SK-N-SH treated with all-trans-retinoic acid at 6 μM for 48 hours (cell line): ENCODE measurements at regions not wholly inside any gene's neighbourhood (a gene's known extent, or its start where the extent isn't known, plus 50 kb on each side); places are given as distances from the start of the nearest gene placed in this dataset.

ENCODE experiments used
- ATAC-seq: fragments of 200-7000 bp; cut with Tn5 transposase; 3 replicates; pipeline ENCODE4 v1.9.1; 2020; ENCODE audit warnings: mild to moderate bottlenecking, moderate library complexity
- ARNTL ChIP-seq: fragments of 450-650 bp; formaldehyde crosslinking; IDR thresholded peaks from 2 replicates; pipeline ENCODE4 v1.5.0; 2020; ENCODE audit warnings: low read depth, mild to moderate bottlenecking, moderate library complexity, borderline replicate concordance
- BACH2 ChIP-seq: fragments of 250-450 bp; sonication (Bioruptor Pico); IDR thresholded peaks from 2 replicates; pipeline ENCODE4 v1.9.0; 2021; ENCODE audit warnings: mild to moderate bottlenecking, borderline replicate concordance
- CSDC2 ChIP-seq: fragments of 250-450 bp; sonication (Bioruptor Pico); IDR thresholded peaks from 2 replicates; pipeline ENCODE4 v1.5.0; 2020; ENCODE audit warnings: mild to moderate bottlenecking, moderate library complexity
- ESRRG ChIP-seq: fragments of 250-450 bp; sonication (Bioruptor Pico); IDR thresholded peaks from 2 replicates; pipeline ENCODE4 v1.6.1; 2021; ENCODE audit warnings: mild to moderate bottlenecking
- GLIS3 ChIP-seq: fragments of 250-450 bp; sonication (Bioruptor Pico); IDR thresholded peaks from 2 replicates; pipeline ENCODE4 v1.5.0; 2020; ENCODE audit warnings: mild to moderate bottlenecking, moderate library complexity
- ISL1 ChIP-seq: fragments of 250-450 bp; sonication (Bioruptor Pico); IDR thresholded peaks from 2 replicates; pipeline ENCODE4 v2.1.2; 2022; ENCODE audit warnings: mild to moderate bottlenecking, moderate library complexity
- PPARA ChIP-seq: fragments of 250-450 bp; sonication (Bioruptor Pico); IDR thresholded peaks from 2 replicates; pipeline ENCODE4 v1.5.0; 2020; ENCODE audit warnings: mild to moderate bottlenecking, borderline replicate concordance
- RARB ChIP-seq: fragments of 250-450 bp; sonication (Bioruptor Pico); IDR thresholded peaks from 2 replicates; pipeline ENCODE4 v1.8.0; 2021; ENCODE audit warnings: mild to moderate bottlenecking, moderate library complexity
- SNAI2 ChIP-seq: fragments of 250-450 bp; sonication (Bioruptor Pico); IDR thresholded peaks from 2 replicates; pipeline ENCODE4 v1.5.0; 2020; ENCODE audit warnings: mild to moderate bottlenecking, moderate library complexity
- TCF4 ChIP-seq: fragments of 250-450 bp; sonication (Bioruptor Pico); IDR thresholded peaks from 2 replicates; pipeline ENCODE4 v1.8.0; 2021; ENCODE audit warnings: mild to moderate bottlenecking, moderate library complexity, borderline replicate concordance
- TOX ChIP-seq: fragments of 250-450 bp; sonication (Bioruptor Pico); IDR thresholded peaks from 2 replicates; pipeline ENCODE4 v1.8.0; 2021; ENCODE audit warnings: mild to moderate bottlenecking, moderate library complexity, borderline replicate concordance
- ZC3H10 ChIP-seq: fragments of 250-450 bp; sonication (Bioruptor Pico); IDR thresholded peaks from 2 replicates; pipeline ENCODE4 v1.5.1; 2021; ENCODE audit warnings: mild to moderate bottlenecking, moderate library complexity
- ZFP3 ChIP-seq: fragments of 250-450 bp; sonication (Bioruptor Pico); IDR thresholded peaks from 2 replicates; pipeline ENCODE4 v1.5.0; 2020; ENCODE audit warnings: mild to moderate bottlenecking, moderate library complexity
- ZFP30 ChIP-seq: fragments of 450-650 bp; formaldehyde crosslinking; IDR thresholded peaks from 2 replicates; pipeline ENCODE4 v1.5.0; 2022; ENCODE audit warnings: mild to moderate bottlenecking, moderate library complexity
- ZNF565 ChIP-seq: fragments of 450-650 bp; formaldehyde crosslinking; conservative IDR thresholded peaks from 2 replicates; pipeline ENCODE4 v1.5.0; 2020; ENCODE audit warnings: low read depth, mild to moderate bottlenecking, moderate library complexity
- ZNF70 ChIP-seq: fragments of 450-650 bp; formaldehyde crosslinking; IDR thresholded peaks from 2 replicates; pipeline ENCODE4 v1.5.0; 2020; ENCODE audit warnings: mild to moderate bottlenecking, moderate library complexity
- ZNF8 ChIP-seq: fragments of 450-650 bp; formaldehyde crosslinking; IDR thresholded peaks from 2 replicates; pipeline ENCODE4 v1.5.0; 2020; ENCODE audit warnings: mild to moderate bottlenecking, moderate library complexity
- TF ChIP-seq, protein P1 (sequence below): fragments of 250-450 bp; sonication (Bioruptor Pico); IDR thresholded peaks from 2 replicates; pipeline ENCODE4 v1.8.0; 2020; ENCODE audit warnings: mild to moderate bottlenecking, moderate library complexity, borderline replicate concordance
- TF ChIP-seq, protein P2 (sequence below): fragments of 250-450 bp; sonication (Bioruptor Pico); IDR thresholded peaks from 2 replicates; pipeline ENCODE4 v1.5.1; 2021; ENCODE audit warnings: mild to moderate bottlenecking, moderate library complexity
- TF ChIP-seq, protein P3 (sequence below): fragments of 250-450 bp; sonication (Bioruptor Pico); IDR thresholded peaks from 2 replicates; pipeline ENCODE4 v1.5.1; 2020; ENCODE audit warnings: low read depth, mild to moderate bottlenecking, moderate library complexity
- TF ChIP-seq, protein P4 (sequence below): fragments of 250-450 bp; sonication (Bioruptor Pico); IDR thresholded peaks from 2 replicates; pipeline ENCODE4 v1.8.0; 2021; ENCODE audit warnings: low read depth, mild to moderate bottlenecking, moderate library complexity, borderline replicate concordance
- TF ChIP-seq, protein P5 (sequence below): fragments of 250-450 bp; sonication (Bioruptor Pico); IDR thresholded peaks from 2 replicates; pipeline ENCODE4 v1.5.0; 2020; ENCODE audit warnings: mild to moderate bottlenecking, moderate library complexity

DNA sequence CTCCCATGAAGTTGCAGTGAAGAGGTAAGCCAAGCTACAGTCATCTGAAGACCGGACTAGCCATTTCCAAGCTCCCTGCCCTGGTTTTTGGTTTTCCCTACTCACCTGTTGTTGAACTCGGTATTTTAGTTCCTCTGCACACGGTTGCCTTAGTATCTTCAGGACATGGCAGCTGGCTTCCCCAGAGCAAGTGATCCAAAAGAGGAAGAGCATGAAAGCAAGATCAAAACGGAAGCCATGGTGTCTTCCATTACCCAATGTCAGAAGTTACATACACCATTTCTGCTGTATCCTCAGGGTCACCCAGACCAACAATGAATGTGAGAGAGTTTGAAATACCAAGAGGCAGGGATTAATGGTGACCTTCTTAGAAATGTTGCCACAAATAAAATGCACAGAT, 276.6 kb upstream of the CNR1 start:
- no peak for ATAC-seq
- no peak for TF ChIP-seq BACH2 (CRISPR knock-in tag)
- TF ChIP-seq, protein P1, sequence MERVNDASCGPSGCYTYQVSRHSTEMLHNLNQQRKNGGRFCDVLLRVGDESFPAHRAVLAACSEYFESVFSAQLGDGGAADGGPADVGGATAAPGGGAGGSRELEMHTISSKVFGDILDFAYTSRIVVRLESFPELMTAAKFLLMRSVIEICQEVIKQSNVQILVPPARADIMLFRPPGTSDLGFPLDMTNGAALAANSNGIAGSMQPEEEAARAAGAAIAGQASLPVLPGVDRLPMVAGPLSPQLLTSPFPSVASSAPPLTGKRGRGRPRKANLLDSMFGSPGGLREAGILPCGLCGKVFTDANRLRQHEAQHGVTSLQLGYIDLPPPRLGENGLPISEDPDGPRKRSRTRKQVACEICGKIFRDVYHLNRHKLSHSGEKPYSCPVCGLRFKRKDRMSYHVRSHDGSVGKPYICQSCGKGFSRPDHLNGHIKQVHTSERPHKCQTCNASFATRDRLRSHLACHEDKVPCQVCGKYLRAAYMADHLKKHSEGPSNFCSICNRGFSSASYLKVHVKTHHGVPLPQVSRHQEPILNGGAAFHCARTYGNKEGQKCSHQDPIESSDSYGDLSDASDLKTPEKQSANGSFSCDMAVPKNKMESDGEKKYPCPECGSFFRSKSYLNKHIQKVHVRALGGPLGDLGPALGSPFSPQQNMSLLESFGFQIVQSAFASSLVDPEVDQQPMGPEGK = no peak
- TF ChIP-seq RARB = no peak
- TF ChIP-seq PPARA (CRISPR knock-in tag) = no peak
- TF ChIP-seq ZFP3 (CRISPR knock-in tag) = no peak
- TF ChIP-seq SNAI2 (CRISPR knock-in tag) = no peak
- TF ChIP-seq TCF4 (CRISPR knock-in tag) = no peak
- no peak for TF ChIP-seq GLIS3 (CRISPR knock-in tag)
- no peak for TF ChIP-seq ZFP30 (CRISPR knock-in tag)
- TF ChIP-seq, protein P2, sequence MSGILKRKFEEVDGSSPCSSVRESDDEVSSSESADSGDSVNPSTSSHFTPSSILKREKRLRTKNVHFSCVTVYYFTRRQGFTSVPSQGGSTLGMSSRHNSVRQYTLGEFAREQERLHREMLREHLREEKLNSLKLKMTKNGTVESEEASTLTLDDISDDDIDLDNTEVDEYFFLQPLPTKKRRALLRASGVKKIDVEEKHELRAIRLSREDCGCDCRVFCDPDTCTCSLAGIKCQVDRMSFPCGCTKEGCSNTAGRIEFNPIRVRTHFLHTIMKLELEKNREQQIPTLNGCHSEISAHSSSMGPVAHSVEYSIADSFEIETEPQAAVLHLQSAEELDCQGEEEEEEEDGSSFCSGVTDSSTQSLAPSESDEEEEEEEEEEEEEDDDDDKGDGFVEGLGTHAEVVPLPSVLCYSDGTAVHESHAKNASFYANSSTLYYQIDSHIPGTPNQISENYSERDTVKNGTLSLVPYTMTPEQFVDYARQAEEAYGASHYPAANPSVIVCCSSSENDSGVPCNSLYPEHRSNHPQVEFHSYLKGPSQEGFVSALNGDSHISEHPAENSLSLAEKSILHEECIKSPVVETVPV (CRISPR knock-in tag) = no peak
- no peak for TF ChIP-seq ZC3H10 (CRISPR knock-in tag)
- TF ChIP-seq, protein P3, sequence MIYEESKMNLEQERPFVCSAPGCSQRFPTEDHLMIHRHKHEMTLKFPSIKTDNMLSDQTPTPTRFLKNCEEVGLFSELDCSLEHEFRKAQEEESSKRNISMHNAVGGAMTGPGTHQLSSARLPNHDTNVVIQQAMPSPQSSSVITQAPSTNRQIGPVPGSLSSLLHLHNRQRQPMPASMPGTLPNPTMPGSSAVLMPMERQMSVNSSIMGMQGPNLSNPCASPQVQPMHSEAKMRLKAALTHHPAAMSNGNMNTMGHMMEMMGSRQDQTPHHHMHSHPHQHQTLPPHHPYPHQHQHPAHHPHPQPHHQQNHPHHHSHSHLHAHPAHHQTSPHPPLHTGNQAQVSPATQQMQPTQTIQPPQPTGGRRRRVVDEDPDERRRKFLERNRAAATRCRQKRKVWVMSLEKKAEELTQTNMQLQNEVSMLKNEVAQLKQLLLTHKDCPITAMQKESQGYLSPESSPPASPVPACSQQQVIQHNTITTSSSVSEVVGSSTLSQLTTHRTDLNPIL (CRISPR knock-in tag) = no peak
- no peak for TF ChIP-seq CSDC2 (CRISPR knock-in tag)
- TF ChIP-seq ZNF565 = no peak
- TF ChIP-seq, protein P4, sequence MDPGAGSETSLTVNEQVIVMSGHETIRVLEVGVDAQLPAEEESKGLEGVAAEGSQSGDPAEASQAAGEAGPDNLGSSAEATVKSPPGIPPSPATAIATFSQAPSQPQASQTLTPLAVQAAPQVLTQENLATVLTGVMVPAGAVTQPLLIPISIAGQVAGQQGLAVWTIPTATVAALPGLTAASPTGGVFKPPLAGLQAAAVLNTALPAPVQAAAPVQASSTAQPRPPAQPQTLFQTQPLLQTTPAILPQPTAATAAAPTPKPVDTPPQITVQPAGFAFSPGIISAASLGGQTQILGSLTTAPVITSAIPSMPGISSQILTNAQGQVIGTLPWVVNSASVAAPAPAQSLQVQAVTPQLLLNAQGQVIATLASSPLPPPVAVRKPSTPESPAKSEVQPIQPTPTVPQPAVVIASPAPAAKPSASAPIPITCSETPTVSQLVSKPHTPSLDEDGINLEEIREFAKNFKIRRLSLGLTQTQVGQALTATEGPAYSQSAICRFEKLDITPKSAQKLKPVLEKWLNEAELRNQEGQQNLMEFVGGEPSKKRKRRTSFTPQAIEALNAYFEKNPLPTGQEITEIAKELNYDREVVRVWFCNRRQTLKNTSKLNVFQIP (CRISPR knock-in tag) = no peak
- no peak for TF ChIP-seq ZNF8 (CRISPR knock-in tag)
- no peak for TF ChIP-seq ISL1 (CRISPR knock-in tag)
- no peak for TF ChIP-seq TOX (CRISPR knock-in tag)
- TF ChIP-seq, all 23 proteins: peak for 0

DNA sequence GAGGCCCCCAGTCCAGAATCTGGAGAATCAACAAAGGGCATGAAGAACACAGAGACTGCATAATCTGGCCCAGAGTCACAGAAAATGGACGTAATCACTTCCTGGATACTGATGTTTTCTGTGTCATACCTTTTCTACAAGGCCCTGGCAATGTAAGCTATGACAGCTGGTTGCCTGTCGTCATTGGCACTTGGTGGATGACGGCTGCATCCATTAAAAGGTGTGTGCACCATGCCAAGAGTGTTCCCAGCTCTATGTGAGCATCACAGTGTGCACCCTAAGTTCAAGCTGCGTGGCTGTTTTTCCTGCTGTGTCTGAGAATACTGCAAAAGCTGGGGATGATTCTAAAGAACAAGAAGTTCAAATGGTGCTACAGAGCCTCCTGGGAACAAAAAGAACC, 275.2 kb upstream of the CNR1 start:
- TF ChIP-seq ARNTL (CRISPR knock-in tag) (no peak), BACH2 (CRISPR knock-in tag) (no peak), RARB (no peak), ESRRG (CRISPR knock-in tag) (no peak), PPARA (CRISPR knock-in tag) (no peak), ZNF565 (no peak), ZNF8 (CRISPR knock-in tag) (no peak), ZFP3 (CRISPR knock-in tag) (no peak)
- TF ChIP-seq, protein P1 = no peak
- TF ChIP-seq, protein P4 (CRISPR knock-in tag) = no peak
- no peak for ATAC-seq

DNA sequence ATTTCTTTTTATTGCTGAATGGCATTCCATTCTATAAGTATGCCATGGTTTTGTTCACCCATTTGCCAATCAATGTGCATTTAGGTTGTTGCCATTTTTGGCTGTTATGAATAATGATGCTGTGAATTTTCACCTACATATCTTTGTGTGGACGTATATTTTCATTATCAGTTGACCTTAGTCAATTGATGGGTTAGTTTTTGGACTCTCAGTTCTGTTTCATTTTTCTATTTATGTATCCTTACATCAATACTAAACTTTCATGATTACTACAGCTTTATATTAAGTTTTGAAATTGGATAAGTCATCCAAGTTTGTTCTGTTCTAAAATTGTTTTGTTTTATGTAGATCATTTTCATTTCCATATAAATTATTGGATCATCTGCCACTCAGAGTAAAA, 261.9 kb upstream of the CNR1 start:
- TF ChIP-seq ESRRG (CRISPR knock-in tag) (no peak), ZNF565 (no peak), TCF4 (CRISPR knock-in tag) (no peak), BACH2 (CRISPR knock-in tag) (no peak), ZNF70 (CRISPR knock-in tag) (no peak), GLIS3 (CRISPR knock-in tag) (no peak), ZNF8 (CRISPR knock-in tag) (no peak), CSDC2 (CRISPR knock-in tag) (no peak), ISL1 (CRISPR knock-in tag) (no peak), ARNTL (CRISPR knock-in tag) (no peak), SNAI2 (CRISPR knock-in tag) (no peak), PPARA (CRISPR knock-in tag) (no peak), ZFP30 (CRISPR knock-in tag) (no peak)
- TF ChIP-seq, protein P5, sequence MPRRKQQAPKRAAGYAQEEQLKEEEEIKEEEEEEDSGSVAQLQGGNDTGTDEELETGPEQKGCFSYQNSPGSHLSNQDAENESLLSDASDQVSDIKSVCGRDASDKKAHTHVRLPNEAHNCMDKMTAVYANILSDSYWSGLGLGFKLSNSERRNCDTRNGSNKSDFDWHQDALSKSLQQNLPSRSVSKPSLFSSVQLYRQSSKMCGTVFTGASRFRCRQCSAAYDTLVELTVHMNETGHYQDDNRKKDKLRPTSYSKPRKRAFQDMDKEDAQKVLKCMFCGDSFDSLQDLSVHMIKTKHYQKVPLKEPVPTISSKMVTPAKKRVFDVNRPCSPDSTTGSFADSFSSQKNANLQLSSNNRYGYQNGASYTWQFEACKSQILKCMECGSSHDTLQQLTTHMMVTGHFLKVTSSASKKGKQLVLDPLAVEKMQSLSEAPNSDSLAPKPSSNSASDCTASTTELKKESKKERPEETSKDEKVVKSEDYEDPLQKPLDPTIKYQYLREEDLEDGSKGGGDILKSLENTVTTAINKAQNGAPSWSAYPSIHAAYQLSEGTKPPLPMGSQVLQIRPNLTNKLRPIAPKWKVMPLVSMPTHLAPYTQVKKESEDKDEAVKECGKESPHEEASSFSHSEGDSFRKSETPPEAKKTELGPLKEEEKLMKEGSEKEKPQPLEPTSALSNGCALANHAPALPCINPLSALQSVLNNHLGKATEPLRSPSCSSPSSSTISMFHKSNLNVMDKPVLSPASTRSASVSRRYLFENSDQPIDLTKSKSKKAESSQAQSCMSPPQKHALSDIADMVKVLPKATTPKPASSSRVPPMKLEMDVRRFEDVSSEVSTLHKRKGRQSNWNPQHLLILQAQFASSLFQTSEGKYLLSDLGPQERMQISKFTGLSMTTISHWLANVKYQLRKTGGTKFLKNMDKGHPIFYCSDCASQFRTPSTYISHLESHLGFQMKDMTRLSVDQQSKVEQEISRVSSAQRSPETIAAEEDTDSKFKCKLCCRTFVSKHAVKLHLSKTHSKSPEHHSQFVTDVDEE (CRISPR knock-in tag) = no peak
- TF ChIP-seq, protein P1 = no peak
- no peak for ATAC-seq
